GOT3 (cell line): ENCODE measurements at regions not wholly inside any gene's neighbourhood (a gene's known extent, or its start where the extent isn't known, plus 50 kb on each side); places are given as distances from the start of the nearest gene placed in this dataset.
"Not testable (repeated sequence)": the region's sequence is repeated elsewhere in the genome, so short reads cannot be mapped to it uniquely, and the experiment has no call there.

Source experiments
- DNase-seq: peaks from one replicate; lab custom pipeline; 2025; ENCODE audit warnings: mixed read lengths; lab: John Stamatoyannopoulos, UW

- no peak for DNase-seq
Measured at GRCh38 chr5:106006242-106006641, 1664.5 kb downstream of the EFNA5 start.

- not testable (repeated sequence) for DNase-seq
Measured at GRCh38 chr5:105998991-105999390, 1671.7 kb downstream of the EFNA5 start.

GRCh38 chr5:105993027-105993426 lies 1677.7 kb downstream of the EFNA5 start:
- no peak for DNase-seq

- no peak for DNase-seq
Measured at GRCh38 chr5:105982526-105982925, 1688.2 kb downstream of the EFNA5 start.

GRCh38 chr5:105978011-105978410 lies 1692.7 kb downstream of the EFNA5 start:
- no peak for DNase-seq

DNA sequence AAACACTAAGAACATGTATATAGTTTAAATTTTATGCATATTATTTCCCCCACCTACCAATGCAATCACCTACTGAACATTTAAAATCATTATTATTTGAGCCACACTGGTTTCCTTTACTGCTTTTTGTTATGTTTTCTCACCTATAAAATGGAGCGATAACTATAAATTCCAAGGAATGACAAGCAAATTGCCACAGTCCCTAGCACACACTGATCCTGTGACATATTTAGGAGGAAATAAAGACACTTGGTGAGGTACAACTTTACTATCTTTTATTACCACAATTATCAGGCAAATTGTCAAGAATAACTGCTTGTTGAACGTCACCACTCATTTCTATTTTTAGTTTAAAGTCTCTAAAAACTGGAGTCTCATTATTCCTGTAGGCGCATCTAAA lies 1693.6 kb downstream of the EFNA5 start:
- DNase-seq = no peak

DNA sequence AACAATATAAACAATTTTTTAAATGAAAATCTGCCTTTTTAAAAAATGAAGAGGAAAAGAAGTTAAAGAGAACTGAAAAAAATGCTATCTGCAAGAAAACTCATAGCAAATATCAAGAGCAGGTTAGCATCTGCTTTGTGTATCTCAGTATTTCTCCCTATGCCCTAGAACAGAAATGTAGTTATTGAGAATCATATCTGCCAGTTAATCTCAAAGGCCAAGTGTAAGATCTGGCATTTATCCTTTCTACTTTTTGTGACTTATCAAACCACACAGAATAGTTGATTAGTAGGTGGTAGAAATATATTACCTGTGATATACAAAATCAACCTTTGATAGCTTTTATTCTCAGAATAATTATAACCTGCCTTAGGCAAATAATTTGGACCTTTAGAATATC lies 1699.8 kb downstream of the EFNA5 start:
- DNase-seq = no peak

GRCh38 chr5:105968981-105969380 lies 1701.8 kb downstream of the EFNA5 start:
- no peak for DNase-seq

DNA sequence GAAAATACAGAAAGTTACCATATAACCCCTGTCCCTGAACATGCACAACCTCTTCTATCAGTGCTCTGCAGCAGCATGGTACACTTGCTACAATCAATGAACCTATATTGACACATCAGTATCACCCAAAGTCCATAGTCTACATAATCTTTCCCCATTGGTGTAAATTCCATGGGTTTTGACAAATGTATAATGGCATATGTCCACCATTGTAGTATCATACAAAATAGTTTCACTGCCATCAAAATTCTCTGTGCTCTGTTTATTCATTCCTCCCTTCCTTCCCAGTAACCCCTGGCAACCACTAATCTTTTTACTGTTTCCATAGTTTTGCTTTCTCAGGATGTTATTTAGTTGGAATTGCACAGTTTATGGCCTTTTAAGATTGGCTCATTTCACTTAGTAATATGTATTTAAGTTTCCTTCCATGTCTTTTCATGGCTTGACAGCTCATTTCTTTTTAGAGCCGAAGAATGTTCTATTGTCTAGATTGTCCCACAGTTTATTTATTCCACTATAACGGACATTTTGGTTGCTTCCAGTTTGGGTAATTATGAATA lies 1707.0 kb downstream of the EFNA5 start:
- no peak for DNase-seq

DNA sequence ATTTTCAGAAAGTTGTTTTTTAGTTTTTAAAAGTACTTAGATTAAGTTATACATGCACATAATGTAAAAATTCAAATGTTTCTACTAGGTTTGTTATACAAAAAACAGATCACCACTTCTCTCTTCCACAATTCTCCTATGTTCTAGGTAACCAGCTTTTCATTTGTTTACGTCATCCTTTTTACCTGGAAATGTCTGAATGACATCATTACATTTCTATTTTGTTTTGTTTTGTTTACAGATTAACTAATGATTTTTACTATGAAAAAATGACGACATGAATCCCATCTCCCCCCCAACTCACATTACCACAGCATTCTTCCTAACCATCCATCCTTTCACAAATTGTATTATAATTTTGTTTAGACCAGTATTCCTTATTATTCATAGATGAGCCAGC lies 1709.2 kb downstream of the EFNA5 start:
- no peak for DNase-seq

DNA sequence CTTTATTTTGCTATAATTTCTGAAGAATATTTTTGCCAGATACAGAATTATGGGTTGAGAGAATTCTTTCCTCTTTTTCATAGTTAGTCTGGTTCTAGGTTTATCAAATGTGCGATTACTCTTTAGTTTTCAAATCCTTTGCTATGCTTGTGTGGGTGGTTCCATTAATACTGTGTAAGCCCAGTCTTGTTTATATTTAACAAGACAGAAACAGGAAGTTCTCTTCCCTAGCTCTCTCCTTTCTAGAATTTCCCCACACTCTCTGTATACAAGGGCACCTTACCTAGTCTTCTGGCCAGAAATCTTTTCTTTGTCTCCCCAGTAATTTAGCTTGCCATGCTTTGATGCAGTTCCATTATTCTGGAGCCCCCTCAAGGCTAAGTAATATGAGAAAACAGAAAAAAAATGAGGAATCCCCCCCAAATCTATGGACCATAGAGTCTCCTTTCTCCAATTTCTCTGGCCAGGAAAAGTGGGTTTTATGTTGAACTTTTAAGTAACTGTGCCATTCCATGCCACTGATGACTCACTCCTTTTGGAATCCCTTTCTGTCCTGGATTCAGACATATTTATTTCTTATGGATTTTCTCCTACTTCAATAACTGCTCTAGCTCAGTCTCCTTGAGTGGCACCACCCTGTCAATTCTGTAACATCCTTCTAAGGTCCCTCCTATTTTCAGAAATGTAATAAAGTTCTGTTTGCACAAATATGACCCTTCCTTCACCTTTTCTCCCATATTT lies 1714.1 kb downstream of the EFNA5 start:
- DNase-seq = no peak

DNA sequence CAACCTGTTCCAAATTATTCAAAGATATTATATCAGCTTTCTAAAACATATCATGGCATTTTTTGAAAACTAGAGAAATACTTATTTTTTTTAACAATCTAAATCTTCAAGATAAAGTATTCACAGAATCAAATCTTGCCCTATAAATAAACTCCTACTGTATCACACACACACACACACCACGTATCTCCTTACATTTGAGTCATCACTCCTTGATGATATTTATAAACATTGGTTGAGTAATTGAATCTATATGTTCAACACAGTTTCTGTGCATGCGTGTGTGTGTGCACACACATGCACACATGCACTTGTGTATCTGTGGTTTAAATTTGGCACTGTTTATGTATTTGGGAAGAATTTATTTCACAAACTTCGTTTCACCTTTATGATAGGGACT lies 1716.4 kb downstream of the EFNA5 start:
- no peak for DNase-seq

DNA sequence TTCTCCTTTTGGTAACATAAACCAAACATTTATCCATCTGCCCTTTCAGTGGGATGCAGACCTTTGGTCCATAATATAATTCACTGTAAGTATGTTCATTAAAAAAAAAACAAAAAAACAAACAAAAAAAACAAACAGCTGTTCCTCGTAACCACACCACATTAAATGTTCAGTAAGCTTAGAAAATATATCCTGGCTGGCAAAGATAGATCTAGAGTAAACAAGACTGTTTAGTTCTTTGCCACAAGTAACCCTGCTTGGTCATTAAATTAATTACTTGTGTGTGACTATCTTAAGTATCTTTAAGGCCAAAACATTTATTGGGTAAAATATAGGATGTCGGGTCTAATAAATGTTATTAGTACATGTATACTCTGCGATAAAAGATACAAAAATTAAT lies 1717.1 kb downstream of the EFNA5 start:
- DNase-seq = no peak

- no peak for DNase-seq
Measured at GRCh38 chr5:105952875-105953274, 1717.9 kb downstream of the EFNA5 start.

DNA sequence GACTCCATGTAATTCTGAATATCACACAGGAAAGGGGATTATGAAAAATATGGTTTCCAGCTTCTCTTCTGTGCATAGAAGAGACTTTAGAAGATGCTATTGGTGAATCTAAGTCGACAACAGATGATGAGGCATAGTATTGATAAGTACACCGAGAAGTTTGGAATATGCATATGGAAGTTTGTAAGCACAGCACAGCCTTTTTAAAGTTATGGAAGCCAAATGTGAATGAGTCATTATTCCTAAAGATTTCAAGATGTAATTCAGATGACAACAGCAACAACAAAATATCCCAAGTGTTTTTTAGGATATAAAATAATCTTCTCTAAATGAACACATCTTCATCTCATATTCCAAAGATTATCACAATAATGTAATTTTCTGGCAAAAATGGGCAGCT lies 1723.3 kb downstream of the EFNA5 start:
- no peak for DNase-seq

GRCh38 chr5:105945203-105945972 lies 1725.3 kb downstream of the EFNA5 start:
- DNase-seq = no peak

DNA sequence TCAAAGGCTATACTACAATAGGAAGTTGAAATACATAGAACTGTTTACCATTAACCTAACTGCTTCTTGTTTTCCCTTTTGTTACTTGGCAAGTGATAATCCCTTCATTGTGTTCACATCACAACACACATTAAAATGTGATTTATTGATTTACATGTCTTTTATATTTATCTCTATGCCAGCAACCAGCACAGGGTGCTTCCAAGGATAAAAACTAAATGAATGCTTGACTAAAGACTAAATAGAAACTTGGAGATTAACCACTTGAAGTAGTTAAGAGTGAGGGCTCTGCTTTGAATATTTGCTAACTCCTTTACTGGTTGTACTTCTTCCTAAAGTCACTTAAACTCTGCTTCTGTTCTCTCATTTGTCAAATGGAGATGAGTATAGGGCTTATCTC lies 1730.6 kb downstream of the EFNA5 start:
- DNase-seq = no peak

DNA sequence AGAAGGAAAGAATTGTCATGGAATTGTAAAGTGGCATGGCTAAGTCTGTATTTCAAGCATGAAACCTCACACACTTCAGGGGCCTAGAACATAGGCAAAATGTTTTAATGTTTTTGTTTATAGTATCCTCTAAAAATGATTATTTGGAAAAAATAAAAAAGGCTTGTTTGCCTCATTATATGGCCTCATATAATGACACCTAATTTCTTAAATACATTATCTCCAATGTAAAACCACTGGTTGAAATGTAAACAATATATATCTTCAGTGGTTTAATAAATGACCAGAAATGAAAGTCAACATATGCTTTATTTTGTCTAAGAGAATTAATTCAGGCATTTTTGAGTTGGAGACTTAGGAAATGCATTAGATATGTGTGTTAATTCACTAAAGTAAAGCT lies 1736.6 kb downstream of the EFNA5 start:
- no peak for DNase-seq

DNA sequence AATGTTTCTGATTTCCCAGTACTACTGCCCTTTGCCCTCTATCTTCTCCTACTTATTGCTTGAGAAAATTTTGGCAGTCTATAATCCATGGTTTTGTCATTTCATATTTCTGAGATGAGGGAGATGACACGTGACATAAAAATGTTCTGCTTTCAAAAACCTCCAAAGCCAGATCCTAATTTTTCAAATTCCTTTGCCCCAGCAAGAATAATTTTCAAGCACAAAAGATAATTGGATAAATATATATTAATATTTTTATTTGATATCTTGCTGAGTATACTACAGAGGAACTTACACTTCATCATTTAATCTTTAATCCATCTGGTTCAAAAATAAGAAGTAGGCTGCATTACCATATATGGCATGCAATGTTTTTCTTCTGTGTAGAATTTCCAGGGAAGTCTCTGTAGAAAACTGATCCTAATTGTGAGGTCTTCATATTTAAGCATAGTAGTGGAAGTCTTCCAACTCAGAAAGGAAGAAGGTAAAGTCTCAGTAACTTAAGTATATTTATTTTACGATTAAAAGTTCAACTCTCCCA lies 1738.8 kb downstream of the EFNA5 start:
- no peak for DNase-seq

GRCh38 chr5:105929858-105930257 lies 1740.9 kb downstream of the EFNA5 start:
- no peak for DNase-seq

DNA sequence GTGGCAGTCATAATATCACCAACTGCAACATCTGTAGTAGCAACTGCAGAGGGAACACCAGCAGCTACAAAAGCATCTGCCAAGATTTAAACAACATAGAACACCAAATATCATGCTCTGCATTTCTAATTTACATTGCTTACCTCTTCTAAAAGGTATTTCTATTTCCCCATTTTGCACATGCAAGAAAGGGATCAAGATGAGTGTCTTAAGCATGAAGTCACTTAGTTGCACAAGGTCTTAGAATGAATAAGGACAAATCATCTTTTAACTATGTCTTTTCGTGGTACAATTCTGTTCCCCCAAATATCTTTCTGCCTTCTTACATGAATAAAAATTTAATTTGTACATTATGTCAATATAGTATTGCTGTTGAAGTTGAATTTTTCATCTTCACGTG lies 1746.4 kb downstream of the EFNA5 start:
- DNase-seq = no peak

GRCh38 chr5:105922574-105922973 lies 1748.2 kb downstream of the EFNA5 start:
- no peak for DNase-seq

DNA sequence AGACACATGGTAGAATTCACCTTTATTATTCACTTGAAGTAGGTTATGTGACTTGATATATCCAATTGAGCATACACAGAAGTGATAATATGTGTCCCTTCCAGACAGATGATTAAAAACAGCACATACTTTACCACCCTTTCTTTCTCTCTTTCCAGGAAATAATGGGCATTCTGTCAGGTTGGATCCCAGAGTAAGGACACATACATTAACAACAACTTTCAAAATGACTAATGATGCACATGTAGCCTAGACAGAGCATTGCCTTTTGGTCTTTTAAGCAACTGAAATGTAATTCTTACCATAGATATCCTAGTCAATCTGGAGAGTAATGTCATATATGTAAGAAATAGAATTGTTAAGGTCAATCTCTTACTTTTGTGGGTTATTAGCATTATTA lies 1748.7 kb downstream of the EFNA5 start:
- no peak for DNase-seq
